GM18507 (cell line): ENCODE measurements at regions not wholly inside any gene's neighbourhood (a gene's known extent, or its start where the extent isn't known, plus 50 kb on each side); places are given as distances from the start of the nearest gene placed in this dataset.

Experiments used
- DNase-seq: peaks from one replicate; pipeline ENCODE4 v3.0.0; 2011; ENCODE audit warnings: low read depth; ENCODE audit not compliant: insufficient read length; ENCODE audit errors: extremely low spot score
- FAIRE-seq: peaks from 2 replicates; lab custom pipeline; 2011; peaks lifted over from hg19 to GRCh38; lab: Jason Lieb, UNC

DNA sequence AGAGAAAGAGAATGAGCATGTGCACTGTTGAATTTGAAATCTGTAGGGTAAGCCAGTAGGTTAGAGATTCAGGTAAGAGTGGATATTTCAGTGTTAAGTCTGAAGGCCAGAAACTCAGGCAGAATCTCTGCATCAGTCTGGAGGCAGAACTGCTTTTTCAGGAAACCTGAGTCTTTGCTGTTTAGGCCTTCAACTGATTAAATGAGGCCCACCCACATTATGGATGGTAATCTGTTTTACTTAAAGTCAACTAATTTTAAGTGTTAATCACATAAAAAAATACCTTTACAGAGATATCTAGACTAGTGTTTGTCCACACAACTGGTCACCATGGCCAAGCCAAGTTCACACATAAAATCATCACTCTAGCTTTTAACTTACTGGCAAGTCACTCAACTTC lies 205.0 kb upstream of the DDHD1 start:
- DNase-seq (no peak), FAIRE-seq (no peak)

DNA sequence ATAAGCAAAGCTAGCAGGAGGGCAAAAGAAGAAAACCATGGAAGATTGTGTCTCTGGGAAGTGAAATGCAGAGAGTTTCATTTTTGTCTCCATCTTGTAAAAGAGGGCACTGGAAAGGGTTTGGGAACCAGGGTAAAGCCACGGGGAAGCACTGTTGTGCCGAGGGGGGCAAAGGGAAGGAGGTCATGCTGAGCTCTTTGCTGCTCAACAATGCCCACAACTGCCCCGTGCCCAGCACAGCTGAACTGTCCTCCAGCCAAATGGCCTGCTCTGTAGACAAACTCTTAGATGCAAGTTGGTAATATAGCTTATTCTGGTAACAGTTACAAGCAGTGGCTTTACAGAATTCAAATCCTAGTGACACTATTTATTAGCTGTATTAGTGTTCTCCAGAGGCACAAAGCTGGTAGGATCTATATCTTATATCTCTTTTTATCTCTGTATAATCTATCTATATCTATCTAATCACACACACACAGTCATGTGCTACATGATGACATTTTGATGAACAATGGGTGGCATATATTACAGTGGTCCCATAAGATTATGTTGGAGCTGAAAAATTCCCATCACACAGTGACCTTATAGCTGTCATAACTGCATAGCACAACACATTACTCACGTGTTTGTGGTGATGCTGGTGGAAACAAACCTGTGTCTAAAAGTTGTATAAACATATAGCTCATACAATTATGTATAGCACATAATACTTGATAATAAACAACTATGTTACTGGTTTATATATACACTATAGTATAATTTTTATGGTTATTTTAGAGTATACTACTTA lies 203.4 kb upstream of the DDHD1 start:
- FAIRE-seq (no peak), DNase-seq (no peak)

- DNase-seq (no peak), FAIRE-seq (no peak)
Measured at GRCh38 chr14:53355581-53356112, 202.5 kb upstream of the DDHD1 start.

DNA sequence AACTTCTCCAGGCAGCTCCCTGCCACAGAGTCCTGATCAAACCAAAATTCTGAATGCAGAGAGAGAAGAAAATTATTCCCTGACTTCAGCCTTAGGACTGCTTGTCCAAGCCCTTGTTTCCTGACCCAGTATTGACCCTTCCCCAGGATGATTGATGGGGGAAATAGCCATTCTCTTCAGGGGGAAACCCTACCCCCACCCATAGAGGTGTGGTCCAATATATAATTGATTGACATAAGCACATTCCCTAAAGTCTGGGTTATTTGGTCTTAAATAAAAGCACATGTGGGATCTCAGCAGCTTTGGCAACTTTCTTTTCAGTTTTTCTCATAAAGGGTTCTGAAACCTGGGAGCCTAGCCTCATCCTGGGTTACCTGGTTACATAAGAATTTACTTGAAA lies 201.2 kb upstream of the DDHD1 start:
- FAIRE-seq (no peak), DNase-seq (no peak)

- DNase-seq (no peak), FAIRE-seq (no peak)
Measured at GRCh38 chr14:53350866-53351265, 197.7 kb upstream of the DDHD1 start.

- FAIRE-seq (no peak), DNase-seq (no peak)
Measured at GRCh38 chr14:53350429-53350828, 197.3 kb upstream of the DDHD1 start.

DNA sequence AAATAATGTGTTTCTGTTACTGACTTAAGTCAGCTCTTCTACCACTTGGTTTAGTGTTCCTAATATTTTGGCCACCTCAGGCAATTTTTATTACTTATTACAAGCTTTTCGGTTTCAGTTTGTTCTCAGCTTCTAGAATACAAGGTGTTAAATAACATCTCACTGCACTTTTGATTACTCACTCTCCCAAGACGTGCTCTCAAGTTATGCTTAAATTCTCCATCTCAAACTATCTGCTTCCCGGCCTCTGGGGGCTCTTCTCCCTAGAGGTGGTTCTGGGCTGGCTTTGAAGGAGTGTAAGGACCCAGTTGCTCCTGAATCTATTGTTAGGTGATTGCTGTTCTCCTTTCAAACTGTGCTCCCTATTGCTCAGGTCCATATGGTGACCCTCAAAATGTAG lies 193.9 kb upstream of the DDHD1 start:
- FAIRE-seq, result no peak
- DNase-seq, result no peak

DNA sequence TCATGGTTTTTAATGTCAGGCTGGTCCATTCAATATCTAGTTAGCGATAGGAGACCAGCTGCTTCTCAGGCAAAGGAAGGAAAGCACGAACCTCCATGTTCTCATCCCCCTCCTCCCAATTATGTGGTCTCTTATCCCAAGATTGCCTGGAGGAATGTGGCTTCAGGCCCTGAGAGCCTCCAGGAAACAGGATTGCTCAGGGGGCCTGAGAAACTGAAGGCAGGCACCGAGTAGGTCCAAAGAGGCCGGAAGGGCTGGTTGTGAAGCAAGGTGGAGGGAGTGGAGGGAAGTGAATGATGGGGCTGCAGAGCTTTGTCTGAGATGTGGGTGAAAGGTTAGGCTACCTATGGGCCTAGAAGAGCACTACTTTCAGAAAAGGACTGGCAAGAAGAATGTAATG lies 188.2 kb upstream of the DDHD1 start:
- no peak for FAIRE-seq
- DNase-seq, result no peak

DNA sequence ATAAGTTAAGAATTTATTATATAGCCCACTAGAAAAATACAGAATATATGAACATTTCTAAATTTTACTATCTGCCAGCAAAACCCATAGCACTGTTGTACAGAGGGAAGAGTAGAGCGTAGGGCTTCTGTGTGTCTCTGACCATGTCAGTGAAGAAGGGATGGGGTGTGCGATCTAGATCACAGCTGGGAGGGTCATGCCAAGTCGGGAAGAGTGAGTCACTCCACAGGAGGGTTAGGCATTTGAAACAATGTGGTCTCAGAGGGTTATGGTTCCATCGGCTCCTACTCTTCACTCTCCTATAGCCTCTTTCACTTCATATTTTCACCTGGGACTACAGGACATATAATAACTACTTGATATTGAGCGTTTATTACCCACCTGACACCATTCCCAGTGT lies 185.1 kb upstream of the DDHD1 start:
- no peak for FAIRE-seq

GRCh38 chr14:53336729-53337128 lies 183.6 kb upstream of the DDHD1 start:
- FAIRE-seq, result no peak

More for the DNA sequence above, 185.1 kb upstream of the DDHD1 start:
- DNase-seq, result no peak

DNA sequence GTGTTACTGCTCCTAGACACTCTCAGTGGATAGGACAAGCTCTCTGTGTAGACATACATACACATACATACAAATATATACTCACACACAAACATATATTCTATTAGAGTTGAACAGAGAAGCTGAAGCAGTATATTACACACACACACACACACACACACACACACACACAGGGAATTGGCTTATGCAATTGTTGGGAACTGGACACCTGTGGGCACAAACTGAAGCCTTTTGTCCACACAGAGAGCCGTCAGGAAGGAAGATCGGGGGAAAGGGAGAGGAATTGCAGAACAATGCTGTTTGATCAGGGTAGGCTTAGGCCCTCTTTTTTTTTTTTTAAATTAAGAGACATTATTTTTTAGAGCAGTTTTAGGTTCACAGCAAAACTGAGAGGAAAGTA lies 180.7 kb upstream of the DDHD1 start:
- FAIRE-seq, result no peak

More at GRCh38 chr14:53336729-53337128, 183.6 kb upstream of the DDHD1 start:
- no peak for DNase-seq

GRCh38 chr14:53331921-53332320 lies 178.8 kb upstream of the DDHD1 start:
- no peak for DNase-seq
- FAIRE-seq, result no peak

More for the DNA sequence above, 180.7 kb upstream of the DDHD1 start:
- no peak for DNase-seq

DNA sequence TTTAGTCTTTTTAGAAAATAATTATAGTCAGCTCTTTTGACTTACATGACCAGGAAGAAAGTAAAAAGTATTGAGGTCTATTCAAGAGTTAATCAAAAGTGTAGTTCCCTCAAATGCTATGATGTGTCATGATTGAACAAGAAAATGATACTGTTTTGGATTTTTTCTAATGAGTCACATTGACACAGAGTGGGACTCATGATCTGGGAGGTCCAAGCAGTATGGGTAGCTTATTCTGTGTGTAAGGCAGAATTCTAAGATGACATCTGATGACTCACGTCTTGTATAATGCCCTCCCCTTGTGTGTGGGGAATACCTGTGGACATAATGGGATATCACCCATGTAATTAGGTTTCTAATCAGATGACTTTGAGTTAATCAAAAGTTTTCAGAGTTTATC lies 178.1 kb upstream of the DDHD1 start:
- FAIRE-seq, result no peak
- no peak for DNase-seq

DNA sequence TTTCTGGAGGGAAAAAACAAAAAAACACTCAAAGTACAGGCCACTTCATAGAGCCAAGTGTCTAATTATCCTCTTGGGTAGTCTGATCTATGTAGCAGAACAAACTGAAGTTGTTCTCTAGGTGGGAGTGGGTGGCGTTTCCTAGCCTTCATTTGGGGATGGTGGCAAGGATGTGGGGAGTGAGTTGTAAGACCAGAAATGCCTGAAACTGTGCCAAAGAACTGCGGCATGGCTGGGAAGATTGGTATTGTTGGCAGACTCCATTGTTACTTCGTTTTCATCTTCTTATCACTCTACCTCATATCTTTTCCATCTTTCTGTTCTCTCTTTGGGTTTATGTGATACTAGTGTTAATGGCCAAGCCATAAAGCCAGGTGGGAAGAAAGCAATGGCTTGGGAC lies 177.3 kb upstream of the DDHD1 start:
- FAIRE-seq, result no peak
- DNase-seq, result no peak

- DNase-seq (no peak), FAIRE-seq (no peak)
Measured at GRCh38 chr14:53328841-53329240, 175.7 kb upstream of the DDHD1 start.

- FAIRE-seq, result no peak
- no peak for DNase-seq
Measured at GRCh38 chr14:53327716-53328115, 174.6 kb upstream of the DDHD1 start.

DNA sequence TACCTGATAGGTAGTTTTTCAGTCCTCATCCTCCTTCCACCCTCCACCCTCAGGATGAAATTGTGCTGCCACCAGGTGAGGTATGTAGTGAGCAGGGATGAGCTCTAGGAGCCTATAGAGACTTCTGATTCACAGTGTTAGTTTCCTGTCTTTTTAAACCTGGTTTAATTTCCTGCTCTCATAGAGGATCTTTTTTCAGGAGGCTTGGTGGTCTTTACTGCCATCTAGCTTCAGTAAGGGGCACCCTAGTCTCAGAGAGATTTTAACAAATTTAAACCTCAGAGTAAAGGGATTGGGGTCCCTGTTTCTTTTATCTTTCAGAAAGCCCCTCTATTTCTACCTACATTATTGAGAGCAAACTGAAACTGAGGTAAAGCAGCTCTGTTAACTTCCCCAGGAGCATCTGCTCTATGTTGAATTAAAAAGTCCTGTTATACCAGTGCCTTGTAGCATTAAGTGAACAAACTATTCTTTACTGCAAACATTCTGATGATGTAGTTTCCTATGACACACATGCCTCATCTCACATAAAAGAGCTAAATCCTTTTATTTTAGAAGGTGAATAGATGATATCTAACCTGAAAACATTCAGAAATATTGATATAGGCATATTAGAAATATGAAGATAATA lies 172.2 kb upstream of the DDHD1 start:
- FAIRE-seq (no peak), DNase-seq (no peak)

GRCh38 chr14:53316504-53316903 lies 163.4 kb upstream of the DDHD1 start:
- no peak for FAIRE-seq

GRCh38 chr14:53310412-53310811 lies 157.3 kb upstream of the DDHD1 start:
- DNase-seq (no peak), FAIRE-seq (peak; percentile 68)

More at GRCh38 chr14:53316504-53316903, 163.4 kb upstream of the DDHD1 start:
- no peak for DNase-seq

GRCh38 chr14:53306911-53307310 lies 153.8 kb upstream of the DDHD1 start:
- no peak for DNase-seq
- no peak for FAIRE-seq

DNA sequence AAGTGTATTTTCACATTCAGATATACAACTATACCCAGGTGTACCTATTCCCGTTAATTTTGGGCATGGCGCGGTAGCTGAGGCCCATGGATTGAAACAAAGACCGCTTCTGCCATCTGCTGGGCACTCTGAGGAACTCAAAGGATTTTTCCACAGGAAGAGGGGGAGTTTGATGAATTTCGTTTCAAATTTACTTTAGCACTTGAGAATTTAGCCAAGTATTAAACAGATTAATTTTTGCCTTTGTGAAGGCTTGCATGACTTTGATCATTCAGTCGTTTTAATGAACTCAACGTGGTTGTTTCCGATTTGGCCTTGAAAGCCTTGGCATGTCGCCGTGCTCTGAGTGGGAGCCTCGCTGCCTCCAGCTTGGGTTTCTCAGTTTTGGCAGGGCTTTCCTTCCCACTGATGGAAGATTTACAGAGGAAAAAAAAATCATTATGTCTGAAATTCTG lies 153.2 kb upstream of the DDHD1 start:
- peak; percentile 79 for FAIRE-seq
- DNase-seq, result peak; percentile 26
